HG03108 (cell line): ENCODE measurements at regions not wholly inside any gene's neighbourhood (a gene's known extent, or its start where the extent isn't known, plus 50 kb on each side); places are given as distances from the start of the nearest gene placed in this dataset.

Experiments
- ATAC-seq: cut with Tn5 transposase; IDR thresholded peaks from one replicate; pipeline ENCODE4 v1.9.1; 2021; ENCODE audit warnings: moderate library complexity; ENCODE audit not compliant: unreplicated experiment

GRCh38 chr12:92337128-92337527 is 191.5 kb upstream of the BTG1 start:
- ATAC-seq: no peak

- no peak for ATAC-seq
Observed at GRCh38 chr12:92336641-92337040, 191.0 kb upstream of the BTG1 start.

GRCh38 chr12:92335831-92336230 is 190.2 kb upstream of the BTG1 start:
- no peak for ATAC-seq

- no peak for ATAC-seq
Observed at GRCh38 chr12:92334552-92334951, 188.9 kb upstream of the BTG1 start.

GRCh38 chr12:92332552-92332951 is 186.9 kb upstream of the BTG1 start:
- no peak for ATAC-seq

- ATAC-seq: no peak
Observed at GRCh38 chr12:92331383-92331782, 185.7 kb upstream of the BTG1 start.

- no peak for ATAC-seq
Observed at GRCh38 chr12:92330654-92331053, 185.0 kb upstream of the BTG1 start.

GRCh38 chr12:92326877-92327276 is 181.2 kb upstream of the BTG1 start:
- ATAC-seq: no peak

- ATAC-seq: no peak
Observed at GRCh38 chr12:92324849-92325500, 179.3 kb upstream of the BTG1 start.

- ATAC-seq: no peak
Observed at GRCh38 chr12:92312463-92312964, 166.9 kb upstream of the BTG1 start.

- ATAC-seq: no peak
Observed at GRCh38 chr12:92304371-92305055, 158.9 kb upstream of the BTG1 start.

GRCh38 chr12:92302041-92302829 is 156.6 kb upstream of the BTG1 start:
- ATAC-seq: no peak

- ATAC-seq: no peak
Observed at GRCh38 chr12:92301356-92301755, 155.7 kb upstream of the BTG1 start.

GRCh38 chr12:92300777-92301176 is 155.1 kb upstream of the BTG1 start:
- no peak for ATAC-seq

GRCh38 chr12:92299744-92300143 is 154.1 kb upstream of the BTG1 start:
- ATAC-seq: no peak

GRCh38 chr12:92299344-92299743 is 153.7 kb upstream of the BTG1 start:
- ATAC-seq: no peak

GRCh38 chr12:92297932-92298696 is 152.5 kb upstream of the BTG1 start:
- ATAC-seq: no peak

- ATAC-seq: no peak
Observed at GRCh38 chr12:92297405-92297804, 151.8 kb upstream of the BTG1 start.

GRCh38 chr12:92295523-92295922 is 149.9 kb upstream of the BTG1 start:
- ATAC-seq: no peak

- ATAC-seq: no peak
Observed at GRCh38 chr12:92294676-92295440, 149.2 kb upstream of the BTG1 start.
